HepG2 (cell line): ENCODE measurements at regions not wholly inside any gene's neighbourhood (a gene's known extent, or its start where the extent isn't known, plus 50 kb on each side); places are given as distances from the start of the nearest gene placed in this dataset.
A peak's percentile ranks its signal among the peaks of the same experiment; 100 is the strongest.

ENCODE experiments used
- CREM ChIP-seq, 2 experiments: sonication (generic) in 1 of 2; formaldehyde crosslinking in 1 of 2; IDR thresholded peaks; 2 replicates each; pipeline versions ENCODE4 v1.4.0 to v1.6.1; 2016 to 2020; ENCODE audit warnings: antibody characterized with exemption in 1 of 2, mild to moderate bottlenecking in 1 of 2, missing genetic modification reagents in 1 of 2
- DNMT1 ChIP-seq: sonication (generic); formaldehyde crosslinking; IDR thresholded peaks from 2 replicates; pipeline ENCODE4 v1.5.1; 2020; ENCODE audit warnings: mild to moderate bottlenecking, missing genetic modification reagents
- KDM4B ChIP-seq: sonication (generic); formaldehyde crosslinking; IDR thresholded peaks from 2 replicates; pipeline ENCODE4 v1.4.0; 2020; ENCODE audit warnings: missing genetic modification reagents
- NFIC ChIP-seq: IDR thresholded peaks from 2 replicates; pipeline ENCODE4 v1.6.1; 2012; ENCODE audit warnings: mild to moderate bottlenecking, low read length, inconsistent platforms
- NKX3-1 ChIP-seq: sonication (generic); formaldehyde crosslinking; IDR thresholded peaks from 2 replicates; pipeline ENCODE4 v1.5.0; 2020; ENCODE audit warnings: missing genetic modification reagents
- PITX1 ChIP-seq: sonication (generic); formaldehyde crosslinking; IDR thresholded peaks from 2 replicates; pipeline ENCODE4 v1.5.1; 2020; ENCODE audit warnings: mild to moderate bottlenecking, missing genetic modification reagents
- RFXANK ChIP-seq: IDR thresholded peaks from 2 replicates; pipeline ENCODE4 v1.6.1; 2016
- RXRB ChIP-seq: IDR thresholded peaks from 2 replicates; pipeline ENCODE4 v1.6.1; 2016; ENCODE audit warnings: borderline replicate concordance, missing genetic modification reagents, missing compliant biosample characterization
- SMC3 ChIP-seq: IDR thresholded peaks from 2 replicates; pipeline ENCODE4 v1.6.1; 2011; ENCODE audit warnings: low read length, improper control_type of control experiment
- SOX13 ChIP-seq, 3 experiments: fragments of 450-650 bp in 1 of 3; sonication (generic) in 1 of 3; formaldehyde crosslinking in 1 of 3; IDR thresholded peaks in 2 of 3; conservative IDR thresholded peaks in 1 of 3; 2 replicates each; pipeline versions ENCODE4 v1.5.0 to v1.6.1; 2016 to 2020; ENCODE audit warnings: antibody characterized with exemption in 1 of 3, mild to moderate bottlenecking in 1 of 3, missing compliant biosample characterization in 1 of 3, missing genetic modification reagents in 1 of 3, moderate library complexity in 1 of 3
- SOX6 ChIP-seq, 2 experiments: fragments of 450-650 bp in 1 of 2; sonication (generic) in 1 of 2; formaldehyde crosslinking in 1 of 2; IDR thresholded peaks; 2 replicates each; pipeline versions ENCODE4 v1.4.0 to v1.6.1; 2017 to 2020; ENCODE audit warnings: antibody characterized with exemption in 1 of 2, mild to moderate bottlenecking in 1 of 2, missing genetic modification reagents in 1 of 2
- ZBTB26 ChIP-seq: IDR thresholded peaks from 2 replicates; pipeline ENCODE4 v1.6.1; 2016; ENCODE audit warnings: missing compliant biosample characterization, missing genetic modification reagents, borderline replicate concordance
- ZNF143 ChIP-seq: sonication (generic); formaldehyde crosslinking; IDR thresholded peaks from 2 replicates; pipeline ENCODE4 v1.4.0; 2020; ENCODE audit warnings: missing genetic modification reagents
- ZNF644 ChIP-seq: IDR thresholded peaks from 2 replicates; pipeline ENCODE4 v1.6.1; 2016; ENCODE audit warnings: low read depth
- TF ChIP-seq, protein P1 (sequence below): sonication (generic); formaldehyde crosslinking; IDR thresholded peaks from 2 replicates; pipeline ENCODE4 v1.4.0; 2020; ENCODE audit warnings: mild to moderate bottlenecking, missing genetic modification reagents
- TF ChIP-seq, protein P2 (sequence below): IDR thresholded peaks from 2 replicates; pipeline ENCODE4 v1.6.1; 2016; ENCODE audit warnings: low read depth
- TF ChIP-seq, protein P3 (sequence below), 2 experiments: sonication (generic) in 1 of 2; formaldehyde crosslinking in 1 of 2; IDR thresholded peaks; 2 replicates each; pipeline versions ENCODE4 v1.4.0 to v1.6.1; 2018 to 2020; ENCODE audit warnings: missing genetic modification reagents in 2 of 2, borderline replicate concordance in 1 of 2, low read depth in 1 of 2, mild to moderate bottlenecking in 1 of 2, missing biosample characterization in 1 of 2
- TF ChIP-seq, protein P4 (sequence below): sonication (generic); formaldehyde crosslinking; conservative IDR thresholded peaks from 2 replicates; pipeline ENCODE4 v1.8.0; 2022; ENCODE audit warnings: low read depth, missing genetic modification reagents

GRCh38 chr4:123659262-123659661 lies 262.7 kb downstream of the SPRY1 start (continued):
- TF ChIP-seq, protein P1, sequence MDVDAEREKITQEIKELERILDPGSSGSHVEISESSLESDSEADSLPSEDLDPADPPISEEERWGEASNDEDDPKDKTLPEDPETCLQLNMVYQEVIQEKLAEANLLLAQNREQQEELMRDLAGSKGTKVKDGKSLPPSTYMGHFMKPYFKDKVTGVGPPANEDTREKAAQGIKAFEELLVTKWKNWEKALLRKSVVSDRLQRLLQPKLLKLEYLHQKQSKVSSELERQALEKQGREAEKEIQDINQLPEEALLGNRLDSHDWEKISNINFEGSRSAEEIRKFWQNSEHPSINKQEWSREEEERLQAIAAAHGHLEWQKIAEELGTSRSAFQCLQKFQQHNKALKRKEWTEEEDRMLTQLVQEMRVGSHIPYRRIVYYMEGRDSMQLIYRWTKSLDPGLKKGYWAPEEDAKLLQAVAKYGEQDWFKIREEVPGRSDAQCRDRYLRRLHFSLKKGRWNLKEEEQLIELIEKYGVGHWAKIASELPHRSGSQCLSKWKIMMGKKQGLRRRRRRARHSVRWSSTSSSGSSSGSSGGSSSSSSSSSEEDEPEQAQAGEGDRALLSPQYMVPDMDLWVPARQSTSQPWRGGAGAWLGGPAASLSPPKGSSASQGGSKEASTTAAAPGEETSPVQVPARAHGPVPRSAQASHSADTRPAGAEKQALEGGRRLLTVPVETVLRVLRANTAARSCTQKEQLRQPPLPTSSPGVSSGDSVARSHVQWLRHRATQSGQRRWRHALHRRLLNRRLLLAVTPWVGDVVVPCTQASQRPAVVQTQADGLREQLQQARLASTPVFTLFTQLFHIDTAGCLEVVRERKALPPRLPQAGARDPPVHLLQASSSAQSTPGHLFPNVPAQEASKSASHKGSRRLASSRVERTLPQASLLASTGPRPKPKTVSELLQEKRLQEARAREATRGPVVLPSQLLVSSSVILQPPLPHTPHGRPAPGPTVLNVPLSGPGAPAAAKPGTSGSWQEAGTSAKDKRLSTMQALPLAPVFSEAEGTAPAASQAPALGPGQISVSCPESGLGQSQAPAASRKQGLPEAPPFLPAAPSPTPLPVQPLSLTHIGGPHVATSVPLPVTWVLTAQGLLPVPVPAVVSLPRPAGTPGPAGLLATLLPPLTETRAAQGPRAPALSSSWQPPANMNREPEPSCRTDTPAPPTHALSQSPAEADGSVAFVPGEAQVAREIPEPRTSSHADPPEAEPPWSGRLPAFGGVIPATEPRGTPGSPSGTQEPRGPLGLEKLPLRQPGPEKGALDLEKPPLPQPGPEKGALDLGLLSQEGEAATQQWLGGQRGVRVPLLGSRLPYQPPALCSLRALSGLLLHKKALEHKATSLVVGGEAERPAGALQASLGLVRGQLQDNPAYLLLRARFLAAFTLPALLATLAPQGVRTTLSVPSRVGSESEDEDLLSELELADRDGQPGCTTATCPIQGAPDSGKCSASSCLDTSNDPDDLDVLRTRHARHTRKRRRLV (CRISPR knock-in tag), result 0 out of 2 replicates have a peak, but pooled peaks have one; percentile 34
- TF ChIP-seq CREM (IDR thresholded peaks at IDR 0.05) (peak; percentile 57), CREM (CRISPR knock-in tag; IDR thresholded peaks at IDR 0.05) (no peak), SMC3 (peak; percentile 28; the same call in 1 of the 2 replicates), PITX1 (CRISPR knock-in tag) (peak; percentile 90), RFXANK (no peak), NKX3-1 (CRISPR knock-in tag) (no peak), ZNF644 (peak; percentile 77), KDM4B (CRISPR knock-in tag) (no peak), ZBTB26 (CRISPR knock-in tag) (peak; percentile 75; the same call in 1 of the 2 replicates), ZNF143 (peak; percentile 70), SOX6 (IDR thresholded peaks at IDR 0.05) (no peak), SOX6 (CRISPR knock-in tag; IDR thresholded peaks at IDR 0.05) (peak; percentile 91), DNMT1 (CRISPR knock-in tag) (no peak), NFIC (peak; percentile 66; the same call in 1 of the 2 replicates), SOX13 (IDR thresholded peaks at IDR 0.05) (0 out of 2 replicates have a peak, but pooled peaks have one; percentile 14), SOX13 (CRISPR knock-in tag; conservative IDR thresholded peaks at IDR 0.05 in 1 of 2, IDR thresholded peaks at IDR 0.05 in 1 of 2) (peak in 1 of 2 experiments; percentile 88; a peak in 2 of 4 replicates), RXRB (peak; percentile 88)
- TF ChIP-seq, protein P2, sequence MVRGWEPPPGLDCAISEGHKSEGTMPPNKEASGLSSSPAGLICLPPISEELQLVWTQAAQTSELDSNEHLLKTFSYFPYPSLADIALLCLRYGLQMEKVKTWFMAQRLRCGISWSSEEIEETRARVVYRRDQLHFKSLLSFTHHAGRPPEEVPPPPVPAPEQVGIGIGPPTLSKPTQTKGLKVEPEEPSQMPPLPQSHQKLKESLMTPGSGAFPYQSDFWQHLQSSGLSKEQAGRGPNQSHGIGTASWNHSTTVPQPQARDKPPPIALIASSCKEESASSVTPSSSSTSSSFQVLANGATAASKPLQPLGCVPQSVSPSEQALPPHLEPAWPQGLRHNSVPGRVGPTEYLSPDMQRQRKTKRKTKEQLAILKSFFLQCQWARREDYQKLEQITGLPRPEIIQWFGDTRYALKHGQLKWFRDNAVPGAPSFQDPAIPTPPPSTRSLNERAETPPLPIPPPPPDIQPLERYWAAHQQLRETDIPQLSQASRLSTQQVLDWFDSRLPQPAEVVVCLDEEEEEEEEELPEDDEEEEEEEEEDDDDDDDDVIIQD, result peak; percentile 94
- TF ChIP-seq, protein P3, sequence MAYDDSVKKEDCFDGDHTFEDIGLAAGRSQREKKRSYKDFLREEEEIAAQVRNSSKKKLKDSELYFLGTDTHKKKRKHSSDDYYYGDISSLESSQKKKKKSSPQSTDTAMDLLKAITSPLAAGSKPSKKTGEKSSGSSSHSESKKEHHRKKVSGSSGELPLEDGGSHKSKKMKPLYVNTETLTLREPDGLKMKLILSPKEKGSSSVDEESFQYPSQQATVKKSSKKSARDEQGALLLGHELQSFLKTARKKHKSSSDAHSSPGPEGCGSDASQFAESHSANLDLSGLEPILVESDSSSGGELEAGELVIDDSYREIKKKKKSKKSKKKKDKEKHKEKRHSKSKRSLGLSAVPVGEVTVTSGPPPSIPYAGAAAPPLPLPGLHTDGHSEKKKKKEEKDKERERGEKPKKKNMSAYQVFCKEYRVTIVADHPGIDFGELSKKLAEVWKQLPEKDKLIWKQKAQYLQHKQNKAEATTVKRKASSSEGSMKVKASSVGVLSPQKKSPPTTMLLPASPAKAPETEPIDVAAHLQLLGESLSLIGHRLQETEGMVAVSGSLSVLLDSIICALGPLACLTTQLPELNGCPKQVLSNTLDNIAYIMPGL (CRISPR knock-in tag; IDR thresholded peaks at IDR 0.05; ENCODE audit: borderline replicate concordance in 1 of 2, low read depth in 1 of 2), result peak in 1 of 2 experiments; percentile 66; a peak in 2 of 4 replicates
- TF ChIP-seq, protein P4, sequence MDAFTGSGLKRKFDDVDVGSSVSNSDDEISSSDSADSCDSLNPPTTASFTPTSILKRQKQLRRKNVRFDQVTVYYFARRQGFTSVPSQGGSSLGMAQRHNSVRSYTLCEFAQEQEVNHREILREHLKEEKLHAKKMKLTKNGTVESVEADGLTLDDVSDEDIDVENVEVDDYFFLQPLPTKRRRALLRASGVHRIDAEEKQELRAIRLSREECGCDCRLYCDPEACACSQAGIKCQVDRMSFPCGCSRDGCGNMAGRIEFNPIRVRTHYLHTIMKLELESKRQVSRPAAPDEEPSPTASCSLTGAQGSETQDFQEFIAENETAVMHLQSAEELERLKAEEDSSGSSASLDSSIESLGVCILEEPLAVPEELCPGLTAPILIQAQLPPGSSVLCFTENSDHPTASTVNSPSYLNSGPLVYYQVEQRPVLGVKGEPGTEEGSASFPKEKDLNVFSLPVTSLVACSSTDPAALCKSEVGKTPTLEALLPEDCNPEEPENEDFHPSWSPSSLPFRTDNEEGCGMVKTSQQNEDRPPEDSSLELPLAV, result no peak
